ENCODE measurements at regions not wholly inside any gene's neighbourhood (a gene's known extent, or its start where the extent isn't known, plus 50 kb on each side); places are given as distances from the start of the nearest gene placed in this dataset.

DNA sequence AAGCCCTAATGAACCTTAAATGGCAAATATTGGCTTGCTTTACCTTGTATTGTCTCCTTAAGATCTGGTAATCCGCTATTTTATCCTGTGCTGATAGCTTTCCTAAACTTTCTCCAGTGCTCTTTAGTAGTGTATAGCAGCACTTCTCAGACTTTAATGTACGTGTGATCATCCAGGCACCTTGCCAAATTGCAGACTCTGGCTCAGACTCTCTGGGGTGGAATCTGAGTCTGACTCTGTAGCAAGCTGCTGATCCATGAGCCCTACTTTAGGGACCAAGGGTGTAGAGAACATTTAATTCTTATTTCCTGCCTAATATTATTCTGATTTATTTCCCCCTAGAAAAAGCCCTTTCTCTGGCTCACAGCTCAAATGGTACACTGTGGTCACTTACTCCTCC lies 518.8 kb upstream of the ZNF385D start (continued):
- TF ChIP-seq, protein P1, sequence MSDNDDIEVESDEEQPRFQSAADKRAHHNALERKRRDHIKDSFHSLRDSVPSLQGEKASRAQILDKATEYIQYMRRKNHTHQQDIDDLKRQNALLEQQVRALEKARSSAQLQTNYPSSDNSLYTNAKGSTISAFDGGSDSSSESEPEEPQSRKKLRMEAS (IDR thresholded peaks at IDR 0.05): no peak
- TF ChIP-seq POLR2AphosphoS5 (IDR thresholded peaks at IDR 0.05; ENCODE audit: low read depth, low read length): no peak
- TF ChIP-seq ZNF274 (IDR thresholded peaks at IDR 0.05; ENCODE audit: borderline replicate concordance, extremely low read depth, low read length): no peak
- no peak for TF ChIP-seq PHF8 (conservative IDR thresholded peaks at IDR 0.05; ENCODE audit: low read depth, low read length)
- TF ChIP-seq CHD1 (IDR thresholded peaks at IDR 0.05; ENCODE audit: low read depth, low read length): no peak
- TF ChIP-seq E2F6 (IDR thresholded peaks at IDR 0.05): no peak

Measured in H1 (cell line).